Activated T-helper 2 cell treated with anti-CD3 and anti-CD28 coated beads, Interferon-gamma antibody, Interleukin-2, Interleukin-4, amounts not matched to agents 10 μg/mL and 5 μg/mL and 100 μg/mL, durations not matched to agents 14 hours and 24 hours and 36 hours (primary cell): ENCODE measurements at regions not wholly inside any gene's neighbourhood (a gene's known extent, or its start where the extent isn't known, plus 50 kb on each side); places are given as distances from the start of the nearest gene placed in this dataset.
"Not testable (repeated sequence)": the region's sequence is repeated elsewhere in the genome, so short reads cannot be mapped to it uniquely, and the experiment has no call there.

ENCODE experiments used
- DNase-seq: peaks from one replicate; pipeline ENCODE4 v3.0.0; 2021; ENCODE audit warnings: low spot score
- H3K27ac Mint-ChIP-seq: one replicate; pipeline ENCODE4 v1.8.0; 2021; ENCODE audit warnings: mixed read lengths
- H3K27me3 Mint-ChIP-seq: one replicate; pipeline ENCODE4 v1.8.0; 2021; ENCODE audit warnings: low read depth, mixed read lengths
- H3K36me3 Mint-ChIP-seq: one replicate; pipeline ENCODE4 v1.8.0; 2021; ENCODE audit warnings: low read depth, mixed read lengths
- H3K4me1 Mint-ChIP-seq: one replicate; pipeline ENCODE4 v1.8.0; 2021; ENCODE audit warnings: low read depth, mixed read lengths
- H3K4me3 Mint-ChIP-seq: one replicate; pipeline ENCODE4 v1.8.0; 2021; ENCODE audit warnings: low read depth, mild to moderate bottlenecking, moderate library complexity, mixed read lengths
- H3K9me3 Mint-ChIP-seq: one replicate; pipeline ENCODE4 v1.8.0; 2021; ENCODE audit warnings: mixed read lengths
- intact Hi-C: fragments of 100-400 bp; cut with micrococcal nuclease; formaldehyde crosslinking; loops from one replicate; pipeline ENCODE4 v1.15.1; 2023

DNA sequence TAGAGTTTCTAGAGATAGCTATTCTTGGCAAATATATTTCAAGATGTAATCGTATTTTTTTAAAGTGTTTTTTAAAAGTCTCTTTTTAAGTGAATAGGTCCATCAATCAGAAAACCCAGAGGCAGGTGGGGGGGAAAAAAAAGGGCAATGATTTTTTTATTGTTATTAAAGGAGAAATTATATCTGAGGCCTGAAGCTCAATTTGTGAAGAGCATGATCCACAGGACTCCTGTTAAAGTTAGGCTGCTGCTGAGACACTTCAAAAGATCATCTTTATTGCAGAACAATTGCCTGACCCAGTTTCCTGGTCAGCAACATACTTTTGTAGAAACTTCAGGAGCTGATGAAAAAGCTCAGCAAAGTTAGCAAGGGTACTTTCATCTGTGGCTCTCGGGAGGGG is 326.2 kb downstream of the RASEF start:
- no peaks in the 10 kb centered on the region for H3K36me3 Mint-ChIP-seq
- H3K27ac Mint-ChIP-seq = no peak overlapping the region
- no peak overlapping the region for H3K4me3 Mint-ChIP-seq
- H3K27me3 Mint-ChIP-seq = no peaks in the 10 kb centered on the region
- DNase-seq = no peak
- no peaks in the 10 kb centered on the region for H3K4me1 Mint-ChIP-seq
- peaks cover 3% of the 10 kb centered on the region for H3K9me3 Mint-ChIP-seq
- intact Hi-C loops = no loop called here

DNA sequence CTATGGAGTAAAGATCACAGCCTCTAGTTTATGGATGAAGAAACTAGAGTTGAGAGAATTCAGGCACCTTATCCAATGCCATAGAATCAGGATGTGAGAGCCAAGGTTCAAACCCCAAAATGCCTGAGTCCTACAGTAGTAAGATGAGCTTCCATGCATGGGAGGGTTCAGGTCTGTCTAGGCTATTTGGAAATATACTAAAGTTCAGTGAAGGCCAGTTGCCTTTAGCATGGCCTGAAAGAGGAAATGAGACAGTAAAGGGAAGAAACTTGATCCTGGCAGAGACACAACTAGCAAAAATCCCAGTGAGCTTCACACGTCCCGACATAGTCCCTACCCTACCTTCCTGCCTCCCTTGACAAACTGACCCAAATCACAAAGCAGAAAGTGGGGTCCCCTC is 317.0 kb downstream of the RASEF start:
- H3K27ac Mint-ChIP-seq = no peak overlapping the region
- no peaks in the 10 kb centered on the region for H3K4me1 Mint-ChIP-seq
- no peaks in the 10 kb centered on the region for H3K36me3 Mint-ChIP-seq
- H3K4me3 Mint-ChIP-seq = no peak overlapping the region
- DNase-seq = no peak
- no peaks in the 10 kb centered on the region for H3K9me3 Mint-ChIP-seq
- no peaks in the 10 kb centered on the region for H3K27me3 Mint-ChIP-seq
- intact Hi-C loops = no loop called here

DNA sequence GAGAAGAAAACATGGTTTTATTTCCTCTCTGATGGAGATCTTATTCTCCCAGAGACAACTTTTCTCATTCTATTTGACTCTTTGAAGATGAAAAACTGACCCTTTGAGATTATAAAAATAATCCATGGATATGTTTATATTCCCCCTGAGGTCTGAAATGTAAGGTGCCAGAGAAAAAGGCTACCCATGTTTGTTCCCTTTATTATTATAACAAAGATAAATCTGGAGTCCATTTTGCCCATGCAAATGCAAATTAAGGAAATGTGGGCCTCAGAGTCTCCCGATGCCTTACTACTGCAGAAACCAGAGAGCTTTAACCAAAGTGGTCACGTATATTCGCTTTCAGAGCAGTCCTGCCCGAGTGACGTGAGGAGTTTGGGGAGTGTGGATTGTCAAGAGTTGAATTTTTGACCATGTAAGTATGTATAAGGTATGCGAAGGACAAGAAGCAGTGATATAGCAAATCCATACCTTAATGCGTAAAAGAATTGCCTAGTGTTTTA is 312.5 kb downstream of the RASEF start:
- no peaks in the 10 kb centered on the region for H3K9me3 Mint-ChIP-seq
- no peak for DNase-seq
- H3K4me3 Mint-ChIP-seq = no peak overlapping the region
- no peaks in the 10 kb centered on the region for H3K27me3 Mint-ChIP-seq
- intact Hi-C loops = no loop called here
- H3K27ac Mint-ChIP-seq = no peak overlapping the region
- no peaks in the 10 kb centered on the region for H3K36me3 Mint-ChIP-seq
- no peaks in the 10 kb centered on the region for H3K4me1 Mint-ChIP-seq

DNA sequence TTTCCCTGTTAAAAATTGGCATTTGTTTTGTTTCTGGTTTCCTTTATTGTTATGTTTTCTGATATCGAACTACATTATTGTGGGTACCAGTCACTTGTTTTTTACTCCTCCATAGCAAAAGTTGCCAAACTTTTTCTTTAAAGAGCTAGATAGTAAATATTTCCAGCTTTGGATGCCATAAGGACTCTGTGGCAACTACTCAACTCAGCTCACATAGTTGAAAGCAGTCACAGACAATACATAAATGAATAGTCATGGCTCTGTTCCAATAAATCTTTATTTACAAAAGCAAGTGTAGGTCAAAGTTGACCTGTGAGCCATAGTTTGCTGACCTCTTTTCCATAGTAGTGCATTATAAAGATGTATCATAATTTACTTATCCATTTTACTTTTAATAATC is 305.0 kb downstream of the RASEF start:
- Mint-ChIP-seq H3K27ac (no peak overlapping the region), H3K4me1 (no peaks in the 10 kb centered on the region), H3K4me3 (no peak overlapping the region), H3K9me3 (peaks cover 6% of the 10 kb centered on the region), H3K27me3 (no peaks in the 10 kb centered on the region), H3K36me3 (no peaks in the 10 kb centered on the region)
- intact Hi-C loops = no loop called here
- DNase-seq = no peak

DNA sequence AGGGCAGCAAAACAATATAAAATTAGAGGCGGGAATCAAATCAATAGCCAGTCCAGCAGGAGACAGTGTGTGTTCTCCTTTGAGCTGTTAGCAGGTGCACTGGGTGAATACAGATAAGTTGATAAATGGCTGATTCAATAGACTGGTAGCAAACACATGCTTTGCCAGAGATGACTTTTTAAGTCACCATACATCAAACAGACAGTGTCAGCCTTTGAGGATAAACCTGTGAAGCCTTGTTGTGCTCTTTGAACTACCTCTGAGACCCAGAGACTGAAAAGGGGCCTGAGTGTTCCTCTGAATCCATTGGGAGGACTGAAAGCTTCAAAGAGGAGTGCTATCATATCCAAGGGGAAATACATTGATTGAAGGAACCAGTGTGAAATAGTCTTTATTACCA is 301.9 kb downstream of the RASEF start:
- Mint-ChIP-seq H3K36me3 (no peaks in the 10 kb centered on the region), H3K27ac (no peak overlapping the region), H3K4me3 (no peak overlapping the region), H3K27me3 (no peaks in the 10 kb centered on the region), H3K4me1 (no peaks in the 10 kb centered on the region), H3K9me3 (peaks cover 8% of the 10 kb centered on the region)
- no peak for DNase-seq
- intact Hi-C loops = no loop called here

DNA sequence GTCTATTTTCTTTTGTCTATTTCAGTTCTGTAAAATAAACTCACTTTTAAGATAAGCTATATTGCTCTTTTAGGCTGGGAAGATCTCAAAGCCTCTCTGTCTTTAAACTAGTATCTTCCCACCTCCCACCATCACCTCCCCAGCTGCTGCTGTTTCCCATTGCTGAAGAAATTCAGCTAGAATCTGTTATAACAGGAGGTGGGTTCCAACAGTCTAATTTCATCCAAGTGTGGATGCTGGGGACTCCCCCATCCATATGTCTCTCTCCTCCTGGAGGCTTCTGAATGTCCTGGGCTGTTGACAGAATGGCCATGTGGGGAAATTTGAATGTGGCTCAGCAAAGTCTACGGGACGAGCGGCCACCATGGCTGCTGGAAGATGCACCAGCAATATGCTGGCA is 301.0 kb downstream of the RASEF start:
- no peak for DNase-seq
- peaks cover 12% of the 10 kb centered on the region for H3K9me3 Mint-ChIP-seq
- H3K27me3 Mint-ChIP-seq = no peaks in the 10 kb centered on the region
- no peaks in the 10 kb centered on the region for H3K36me3 Mint-ChIP-seq
- no peak overlapping the region for H3K27ac Mint-ChIP-seq
- no peaks in the 10 kb centered on the region for H3K4me1 Mint-ChIP-seq
- intact Hi-C loops = no loop called here
- H3K4me3 Mint-ChIP-seq = no peak overlapping the region

DNA sequence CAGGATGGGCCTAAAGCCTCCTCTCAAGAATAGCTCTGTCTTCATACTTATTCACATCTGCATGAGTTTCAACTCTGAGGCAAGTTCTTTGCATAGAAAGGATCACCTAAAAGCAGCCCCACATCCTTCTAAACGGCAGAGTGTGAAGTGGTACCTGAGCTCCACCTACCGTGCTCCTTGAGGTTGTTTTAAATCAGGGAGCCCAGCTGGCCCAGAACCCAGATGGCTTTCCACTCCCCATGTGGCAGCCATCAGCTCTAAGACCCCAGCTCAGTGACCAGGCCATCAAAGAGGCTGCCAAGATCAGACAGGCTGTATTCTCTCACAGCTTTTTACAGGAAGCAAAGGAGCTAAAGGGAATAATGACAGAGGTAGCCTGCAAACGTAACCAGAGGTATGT is 299.3 kb downstream of the RASEF start:
- Mint-ChIP-seq H3K36me3 (no peaks in the 10 kb centered on the region), H3K4me3 (no peak overlapping the region), H3K27ac (no peak overlapping the region), H3K4me1 (no peaks in the 10 kb centered on the region), H3K27me3 (no peaks in the 10 kb centered on the region), H3K9me3 (peaks cover 8% of the 10 kb centered on the region)
- DNase-seq = no peak
- intact Hi-C loops = no loop called here

DNA sequence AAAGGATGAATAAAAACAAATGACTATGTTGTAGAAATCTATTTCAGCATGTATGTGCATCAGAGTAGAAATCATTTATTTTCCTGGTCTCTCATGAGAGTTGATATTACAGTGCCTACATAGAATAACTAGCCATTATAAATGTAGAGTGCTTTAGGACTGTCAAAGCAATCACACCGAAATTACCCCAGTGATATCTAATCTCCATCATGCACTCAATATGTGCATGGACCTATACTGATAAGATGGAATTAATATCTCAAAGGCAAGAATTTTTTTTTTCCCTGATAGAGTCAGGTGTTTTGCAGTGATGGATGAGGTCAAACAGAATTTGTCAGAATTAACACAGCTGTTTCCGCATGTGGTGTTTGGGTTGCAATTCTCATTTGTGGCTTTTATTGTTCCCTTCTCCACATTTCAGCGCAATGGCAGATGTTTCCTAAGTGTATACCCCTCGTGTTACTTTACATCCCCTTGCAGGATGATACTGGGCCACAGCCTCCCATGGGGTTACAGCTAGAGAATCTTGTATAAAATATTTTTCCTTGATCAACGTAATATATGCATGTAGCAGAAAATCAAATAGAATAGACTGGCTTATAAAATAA is 298.8 kb downstream of the RASEF start:
- H3K36me3 Mint-ChIP-seq = no peaks in the 10 kb centered on the region
- H3K9me3 Mint-ChIP-seq = peaks cover 8% of the 10 kb centered on the region
- H3K27me3 Mint-ChIP-seq = no peaks in the 10 kb centered on the region
- H3K4me3 Mint-ChIP-seq = no peak overlapping the region
- H3K27ac Mint-ChIP-seq = no peak overlapping the region
- H3K4me1 Mint-ChIP-seq = no peaks in the 10 kb centered on the region
- no peak for DNase-seq
- intact Hi-C loops = no loop called here

DNA sequence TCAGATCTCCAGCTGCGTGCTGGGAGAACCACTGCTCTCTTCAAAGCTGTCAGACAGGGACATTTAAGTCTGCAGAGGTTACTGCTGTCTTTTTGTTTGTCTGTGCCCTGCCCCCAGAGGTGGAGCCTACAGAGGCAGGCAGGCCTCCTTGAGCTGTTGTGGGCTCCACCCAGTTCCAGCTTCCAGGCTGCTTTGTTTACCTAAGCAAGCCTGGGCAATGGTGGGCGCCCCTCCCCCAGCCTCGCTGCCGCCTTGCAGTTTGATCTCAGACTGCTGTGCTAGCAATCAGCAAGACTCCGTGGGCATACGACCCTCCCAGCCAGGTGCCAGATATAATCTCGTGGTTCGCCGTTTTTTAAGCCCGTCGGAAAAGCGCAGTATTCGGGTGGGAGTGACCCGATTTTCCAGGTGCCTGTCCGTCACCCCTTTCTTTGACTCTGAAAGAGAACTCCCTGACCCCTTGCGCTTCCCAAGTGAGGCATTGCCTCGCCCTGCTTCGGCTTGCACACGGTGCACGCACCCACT is 288.2 kb downstream of the RASEF start:
- intact Hi-C loops, H3K27me3 Mint-ChIP-seq, H3K4me1 Mint-ChIP-seq, DNase-seq, H3K36me3 Mint-ChIP-seq, H3K27ac Mint-ChIP-seq, H3K4me3 Mint-ChIP-seq: not testable (repeated sequence)
- H3K9me3 Mint-ChIP-seq = peaks cover 12% of the 10 kb centered on the region

DNA sequence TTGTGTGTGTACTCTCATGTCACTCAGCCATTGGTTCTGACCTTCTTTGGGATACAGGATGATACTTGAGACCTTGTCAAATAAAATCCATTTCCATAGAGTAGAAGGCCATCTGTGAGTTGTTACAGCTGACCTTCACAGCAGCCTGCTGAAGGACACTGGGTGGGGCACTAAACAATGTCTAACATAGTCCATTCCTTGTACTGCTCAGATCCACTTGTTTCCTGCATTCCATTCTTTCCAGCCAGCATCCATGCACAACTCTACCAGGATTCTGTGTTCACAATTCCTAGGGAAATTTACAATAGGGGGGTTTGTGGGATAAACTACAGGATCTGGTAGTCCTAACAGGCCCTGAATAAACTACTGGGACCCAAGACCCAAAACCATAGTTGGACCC is 286.4 kb downstream of the RASEF start:
- DNase-seq = no peak
- no peak overlapping the region for H3K27ac Mint-ChIP-seq
- no peak overlapping the region for H3K4me3 Mint-ChIP-seq
- no peaks in the 10 kb centered on the region for H3K36me3 Mint-ChIP-seq
- intact Hi-C loops = no loop called here
- H3K4me1 Mint-ChIP-seq = no peaks in the 10 kb centered on the region
- no peaks in the 10 kb centered on the region for H3K27me3 Mint-ChIP-seq
- H3K9me3 Mint-ChIP-seq = peaks cover 12% of the 10 kb centered on the region

DNA sequence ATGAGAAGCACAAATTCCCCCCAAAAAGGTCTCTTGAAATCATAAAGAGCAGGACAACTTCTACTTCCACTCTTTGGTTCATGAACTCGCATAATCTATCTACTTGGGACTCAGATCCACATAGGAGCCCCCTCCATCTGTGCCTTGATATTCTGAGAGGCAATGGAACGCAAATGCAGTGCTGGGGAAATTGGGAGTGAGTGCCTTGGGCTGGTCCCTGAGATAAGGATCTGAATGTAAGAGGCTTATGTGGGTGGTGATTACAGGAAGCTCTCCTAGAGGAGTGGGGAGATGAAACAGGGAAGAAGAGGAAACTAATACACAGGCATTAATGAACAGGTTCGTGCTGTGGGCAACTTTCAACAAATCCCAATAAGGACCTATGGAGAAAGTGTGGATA is 285.6 kb downstream of the RASEF start:
- DNase-seq = no peak
- no peak overlapping the region for H3K27ac Mint-ChIP-seq
- H3K36me3 Mint-ChIP-seq = no peaks in the 10 kb centered on the region
- intact Hi-C loops = no loop called here
- no peak overlapping the region for H3K4me3 Mint-ChIP-seq
- no peaks in the 10 kb centered on the region for H3K27me3 Mint-ChIP-seq
- H3K9me3 Mint-ChIP-seq = peaks cover 16% of the 10 kb centered on the region
- H3K4me1 Mint-ChIP-seq = no peaks in the 10 kb centered on the region

DNA sequence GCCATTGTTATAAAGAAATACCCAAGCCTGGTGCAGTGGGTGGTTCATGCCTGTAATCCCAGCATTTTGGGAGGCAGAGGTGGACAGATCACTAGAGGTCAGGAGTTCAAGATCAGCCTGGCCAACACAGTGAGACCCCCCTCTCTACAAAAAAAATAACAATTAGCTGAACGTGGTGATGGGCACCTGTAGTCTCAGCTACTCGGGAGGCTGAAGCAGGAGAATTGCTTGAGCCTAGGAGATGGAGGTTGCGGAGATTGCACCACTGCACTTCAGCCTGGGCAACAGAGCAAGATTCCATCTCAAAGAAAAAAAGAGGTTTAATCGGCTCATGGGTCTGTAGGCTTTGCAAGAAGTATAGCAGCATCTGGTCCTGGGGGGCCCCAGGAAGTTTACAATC is 284.0 kb downstream of the RASEF start:
- H3K36me3 Mint-ChIP-seq, H3K4me1 Mint-ChIP-seq, DNase-seq, intact Hi-C loops, H3K4me3 Mint-ChIP-seq, H3K27me3 Mint-ChIP-seq, H3K27ac Mint-ChIP-seq: not testable (repeated sequence)
- H3K9me3 Mint-ChIP-seq = peaks cover 16% of the 10 kb centered on the region

DNA sequence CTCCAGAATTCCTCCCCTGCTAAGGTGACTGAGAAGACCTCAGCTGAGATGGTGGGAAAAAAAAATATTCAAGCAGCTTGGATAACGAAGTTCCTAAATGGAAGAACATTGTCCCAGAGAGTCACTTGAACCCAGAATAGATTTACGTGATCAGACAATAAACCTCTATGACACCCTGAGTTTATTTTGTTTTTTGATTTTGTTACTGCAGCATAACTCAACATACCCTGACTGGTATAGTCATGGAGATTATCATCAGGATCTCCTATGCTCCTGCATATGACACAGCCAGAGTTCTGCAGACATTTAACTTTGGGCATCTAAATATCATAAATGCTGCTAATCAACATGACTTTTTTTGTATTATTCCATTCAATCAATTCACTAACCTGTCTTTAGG is 282.9 kb downstream of the RASEF start:
- intact Hi-C loops = no loop called here
- Mint-ChIP-seq H3K4me3 (no peak overlapping the region), H3K27ac (no peak overlapping the region)

DNA sequence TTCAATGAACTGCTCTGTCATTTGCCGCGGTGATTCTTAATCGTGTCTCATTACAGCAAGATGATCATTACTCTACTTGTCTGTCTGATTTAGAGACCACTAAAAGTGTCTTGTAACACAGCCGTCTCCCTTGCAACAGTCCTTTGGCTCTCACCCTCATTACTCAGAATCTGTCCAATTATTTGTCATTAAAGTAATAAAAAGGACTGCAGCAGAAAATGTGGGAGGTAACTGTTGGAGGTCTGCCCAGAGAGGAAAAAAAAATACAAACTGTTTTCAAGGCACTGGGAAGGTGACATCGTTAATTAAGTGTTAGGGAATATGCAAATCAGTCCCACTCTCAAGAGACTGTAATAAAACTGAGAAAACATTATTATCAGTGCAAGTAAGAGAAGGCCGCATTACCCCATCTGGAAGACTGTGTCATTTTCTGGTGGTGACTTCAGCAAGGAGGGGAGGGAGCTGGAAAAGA is 281.0 kb downstream of the RASEF start:
- H3K27ac Mint-ChIP-seq = no peak overlapping the region

More for the DNA sequence above, 282.9 kb downstream of the RASEF start:
- H3K9me3 Mint-ChIP-seq = peaks cover 19% of the 10 kb centered on the region
- H3K27me3 Mint-ChIP-seq = no peaks in the 10 kb centered on the region
- no peaks in the 10 kb centered on the region for H3K4me1 Mint-ChIP-seq
- no peaks in the 10 kb centered on the region for H3K36me3 Mint-ChIP-seq
- DNase-seq = no peak

More for the DNA sequence above, 281.0 kb downstream of the RASEF start:
- H3K9me3 Mint-ChIP-seq = peaks cover 19% of the 10 kb centered on the region
- H3K27me3 Mint-ChIP-seq = no peaks in the 10 kb centered on the region
- no peaks in the 10 kb centered on the region for H3K36me3 Mint-ChIP-seq
- DNase-seq = no peak
- no peak overlapping the region for H3K4me3 Mint-ChIP-seq
- H3K4me1 Mint-ChIP-seq = no peaks in the 10 kb centered on the region
- intact Hi-C loops = no loop called here
